ENCODE measurements at regions not wholly inside any gene's neighbourhood (a gene's known extent, or its start where the extent isn't known, plus 50 kb on each side); places are given as distances from the start of the nearest gene placed in this dataset.

- Histone ChIP-seq H3K4me1 (no peaks in the 10 kb centered on the region), H2AFZ (replicated peaks) (no peak overlapping the region), H3K9me3 (ENCODE audit: low read depth) (no peaks in the 10 kb centered on the region), H3K27ac (no peak overlapping the region), H3K79me2 (ENCODE audit: low read depth) (no peaks in the 10 kb centered on the region), H3K4me3 (no peak overlapping the region), H3K27me3 (no peaks in the 10 kb centered on the region), H4K20me1 (ENCODE audit: low read depth) (no peaks in the 10 kb centered on the region), H3K9ac (no peak overlapping the region), H3K4me2 (no peak overlapping the region), H3F3A (ENCODE audit: low read depth) (no peaks in the 10 kb centered on the region), H3K36me3 (no peaks in the 10 kb centered on the region)
- peaks cover 3% of the 10 kb centered on the region for H3K27me3 Mint-ChIP-seq (ENCODE audit: insufficient read depth, low read depth)
- no peaks in the 10 kb centered on the region for H3K36me3 Mint-ChIP-seq
- peaks cover 18% of the 10 kb centered on the region for H3K9me3 Mint-ChIP-seq
- DNase-seq (ENCODE audit: low spot score): no peak
- no peaks in the 10 kb centered on the region for H3K4me1 Mint-ChIP-seq
- TF ChIP-seq EZH2 (IDR thresholded peaks at IDR 0.05) (no peak), CTCF (IDR thresholded peaks at IDR 0.05) (no peak)
- no peak overlapping the region for H3K4me3 Mint-ChIP-seq
- H3K27ac Mint-ChIP-seq: no peak overlapping the region
These were observed 395.5 kb upstream of the SLC30A5 start for GRCh38 chr5:68698025-68698940.

GRCh38 chr5:68699966-68700365 is 393.8 kb upstream of the SLC30A5 start:
- H3K27ac Mint-ChIP-seq: no peak overlapping the region
- Histone ChIP-seq H2AFZ (replicated peaks) (no peak overlapping the region), H3K9ac (no peak overlapping the region), H4K20me1 (ENCODE audit: low read depth) (no peaks in the 10 kb centered on the region), H3K27ac (no peak overlapping the region), H3K36me3 (no peaks in the 10 kb centered on the region), H3K4me2 (no peak overlapping the region), H3K9me3 (ENCODE audit: low read depth) (no peaks in the 10 kb centered on the region), H3K79me2 (ENCODE audit: low read depth) (no peaks in the 10 kb centered on the region), H3F3A (ENCODE audit: low read depth) (no peaks in the 10 kb centered on the region), H3K4me1 (no peaks in the 10 kb centered on the region), H3K27me3 (no peaks in the 10 kb centered on the region), H3K4me3 (no peak overlapping the region)
- no peak for DNase-seq (ENCODE audit: low spot score)
- no peaks in the 10 kb centered on the region for H3K36me3 Mint-ChIP-seq
- peaks cover 11% of the 10 kb centered on the region for H3K9me3 Mint-ChIP-seq
- no peak overlapping the region for H3K4me3 Mint-ChIP-seq
- no peak for TF ChIP-seq EZH2 (IDR thresholded peaks at IDR 0.05)
- no peak for TF ChIP-seq CTCF (IDR thresholded peaks at IDR 0.05)
- no peak for TF ChIP-seq EZH2phosphoT487 (IDR thresholded peaks at IDR 0.05)
- no peaks in the 10 kb centered on the region for H3K4me1 Mint-ChIP-seq
- peaks cover 3% of the 10 kb centered on the region for H3K27me3 Mint-ChIP-seq (ENCODE audit: insufficient read depth, low read depth)

GRCh38 chr5:68707575-68707974 is 386.2 kb upstream of the SLC30A5 start:
- peaks cover 2% of the 10 kb centered on the region for H3K27me3 Mint-ChIP-seq (ENCODE audit: insufficient read depth, low read depth)
- peaks cover 35% of the 10 kb centered on the region for H3K4me1 Mint-ChIP-seq
- H3K4me3 Mint-ChIP-seq: no peak overlapping the region
- H3K79me2 ChIP-seq (ENCODE audit: low read depth): no peaks in the 10 kb centered on the region
- TF ChIP-seq EZH2phosphoT487 (IDR thresholded peaks at IDR 0.05) (no peak), EZH2 (IDR thresholded peaks at IDR 0.05) (no peak), CTCF (IDR thresholded peaks at IDR 0.05) (no peak)
- no peak overlapping the region for H3K4me2 ChIP-seq
- H3K36me3 Mint-ChIP-seq: no peaks in the 10 kb centered on the region
- no peaks in the 10 kb centered on the region for H3K9me3 ChIP-seq (ENCODE audit: low read depth)
- no peak for DNase-seq (ENCODE audit: low spot score)
- H3K9ac ChIP-seq: no peak overlapping the region
- H3K36me3 ChIP-seq: no peaks in the 10 kb centered on the region
- no peak overlapping the region for H3K4me3 ChIP-seq
- no peaks in the 10 kb centered on the region for H3K27me3 ChIP-seq
- H3K27ac ChIP-seq: no peak overlapping the region
- no peak overlapping the region for H2AFZ ChIP-seq (replicated peaks)
- H3K4me1 ChIP-seq: peaks cover 16% of the 10 kb centered on the region
- H3K27ac Mint-ChIP-seq: no peak overlapping the region
- H3F3A ChIP-seq (ENCODE audit: low read depth): peaks cover 4% of the 10 kb centered on the region
- no peaks in the 10 kb centered on the region for H4K20me1 ChIP-seq (ENCODE audit: low read depth)
- peaks cover 4% of the 10 kb centered on the region for H3K9me3 Mint-ChIP-seq

Measured in neural progenitor cell (in vitro differentiated cells).